RPMI8226 (cell line): ENCODE measurements at regions not wholly inside any gene's neighbourhood (a gene's known extent, or its start where the extent isn't known, plus 50 kb on each side); places are given as distances from the start of the nearest gene placed in this dataset.
"Not testable (repeated sequence)": the region's sequence is repeated elsewhere in the genome, so short reads cannot be mapped to it uniquely, and the experiment has no call there.

Experiments
- DNase-seq: peaks from one replicate; pipeline ENCODE4 v3.0.0-alpha.2; 2015

- not testable (repeated sequence) for DNase-seq
These were observed 54.7 kb upstream of the E2F3 start for GRCh38 chr6:20346948-20347347.

GRCh38 chr6:20348041-20348440 is 53.6 kb upstream of the E2F3 start:
- DNase-seq: no peak

GRCh38 chr6:20349225-20349624 is 52.5 kb upstream of the E2F3 start:
- DNase-seq: no peak

GRCh38 chr6:20350215-20350614 is 51.5 kb upstream of the E2F3 start:
- DNase-seq: no peak

GRCh38 chr6:20351534-20351933 is 50.1 kb upstream of the E2F3 start:
- DNase-seq: no peak
